GM20000 (cell line): ENCODE measurements at regions not wholly inside any gene's neighbourhood (a gene's known extent, or its start where the extent isn't known, plus 50 kb on each side); places are given as distances from the start of the nearest gene placed in this dataset.
"Not testable (repeated sequence)": the region's sequence is repeated elsewhere in the genome, so short reads cannot be mapped to it uniquely, and the experiment has no call there.

ENCODE experiments used
- DNase-seq: peaks from one replicate; pipeline ENCODE4 v3.0.0; 2012; ENCODE audit warnings: low spot score
- TF ChIP-seq, protein P1 (sequence below): IDR thresholded peaks from 2 replicates; pipeline ENCODE4 v1.5.1; 2012; ENCODE audit warnings: mild to moderate bottlenecking, control low read depth; ENCODE audit errors: extremely low read depth, missing control alignments

DNA sequence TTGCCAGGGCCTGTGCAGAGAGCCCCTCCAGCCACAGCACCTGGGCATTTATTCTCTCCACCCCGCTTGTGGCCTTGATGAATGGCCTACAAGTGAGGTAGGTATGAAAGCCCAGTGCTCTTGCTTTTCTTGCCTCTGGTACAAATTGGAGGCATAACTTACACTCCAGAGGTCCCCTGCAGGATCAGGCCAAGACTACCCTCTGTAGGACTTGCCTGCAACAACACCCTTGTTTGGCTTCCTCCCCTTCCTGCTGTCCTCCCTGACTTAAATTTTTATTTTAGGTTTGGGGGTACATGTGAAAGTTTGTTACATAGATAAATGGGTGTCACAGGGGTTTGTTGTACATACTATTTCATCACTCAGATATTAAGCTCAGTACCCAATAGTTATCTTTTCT, 95.7 kb downstream of the CDC42EP3 start:
- TF ChIP-seq, protein P1, sequence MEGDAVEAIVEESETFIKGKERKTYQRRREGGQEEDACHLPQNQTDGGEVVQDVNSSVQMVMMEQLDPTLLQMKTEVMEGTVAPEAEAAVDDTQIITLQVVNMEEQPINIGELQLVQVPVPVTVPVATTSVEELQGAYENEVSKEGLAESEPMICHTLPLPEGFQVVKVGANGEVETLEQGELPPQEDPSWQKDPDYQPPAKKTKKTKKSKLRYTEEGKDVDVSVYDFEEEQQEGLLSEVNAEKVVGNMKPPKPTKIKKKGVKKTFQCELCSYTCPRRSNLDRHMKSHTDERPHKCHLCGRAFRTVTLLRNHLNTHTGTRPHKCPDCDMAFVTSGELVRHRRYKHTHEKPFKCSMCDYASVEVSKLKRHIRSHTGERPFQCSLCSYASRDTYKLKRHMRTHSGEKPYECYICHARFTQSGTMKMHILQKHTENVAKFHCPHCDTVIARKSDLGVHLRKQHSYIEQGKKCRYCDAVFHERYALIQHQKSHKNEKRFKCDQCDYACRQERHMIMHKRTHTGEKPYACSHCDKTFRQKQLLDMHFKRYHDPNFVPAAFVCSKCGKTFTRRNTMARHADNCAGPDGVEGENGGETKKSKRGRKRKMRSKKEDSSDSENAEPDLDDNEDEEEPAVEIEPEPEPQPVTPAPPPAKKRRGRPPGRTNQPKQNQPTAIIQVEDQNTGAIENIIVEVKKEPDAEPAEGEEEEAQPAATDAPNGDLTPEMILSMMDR: no peak
- DNase-seq: no peak

DNA sequence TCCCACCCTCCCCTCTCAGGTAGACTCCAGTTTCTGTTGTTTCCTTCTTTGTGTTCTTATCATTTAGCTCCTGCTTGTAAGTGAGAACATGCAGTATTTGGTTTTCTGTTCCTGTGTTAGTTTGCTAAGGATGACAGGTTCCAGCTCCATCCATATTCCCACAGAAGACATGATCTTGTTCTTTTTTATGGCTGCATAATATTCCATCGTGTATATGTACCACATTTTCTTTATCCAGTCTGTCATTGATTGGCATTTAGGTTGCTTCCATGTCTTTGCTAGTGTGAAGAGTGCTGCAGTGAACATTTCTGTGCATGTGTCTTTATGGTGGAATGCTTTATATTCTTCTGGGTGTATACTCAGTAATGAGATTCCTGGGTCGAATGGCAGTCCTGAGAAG, 95.2 kb downstream of the CDC42EP3 start:
- not testable (repeated sequence) for DNase-seq

GRCh38 chr2:37576831-37577230, 94.6 kb downstream of the CDC42EP3 start:
- TF ChIP-seq, protein P1: no peak

DNA sequence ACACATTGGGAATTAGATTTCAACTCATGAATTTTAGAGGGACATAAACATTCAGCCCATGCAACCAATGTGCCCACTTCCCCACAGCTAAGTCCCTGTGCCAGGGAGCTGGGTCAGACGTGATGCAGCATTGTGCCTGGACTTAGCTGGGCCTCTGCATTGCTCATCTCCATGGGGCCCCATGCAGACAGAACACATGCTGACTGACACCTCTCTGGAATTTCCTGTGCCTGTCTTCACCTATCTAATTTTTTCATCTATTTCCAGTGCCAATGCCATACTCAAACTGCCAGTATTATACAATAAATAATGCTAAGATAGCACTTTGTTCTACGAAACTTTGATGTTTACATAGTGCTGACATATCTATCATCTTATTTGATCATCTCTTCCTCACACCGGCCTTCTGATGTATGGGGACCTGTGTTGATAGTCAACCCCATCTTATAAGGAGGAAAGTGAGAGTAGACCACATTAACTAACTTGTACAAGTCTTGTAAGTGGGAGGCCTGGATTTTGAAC, 92.2 kb downstream of the CDC42EP3 start:
- TF ChIP-seq, protein P1: no peak
- DNase-seq: no peak

More at GRCh38 chr2:37576831-37577230, 94.6 kb downstream of the CDC42EP3 start:
- DNase-seq: no peak

GRCh38 chr2:37579949-37580348, 91.5 kb downstream of the CDC42EP3 start:
- DNase-seq: not testable (repeated sequence)

GRCh38 chr2:37581433-37581832, 90.0 kb downstream of the CDC42EP3 start:
- no peak for DNase-seq
- TF ChIP-seq, protein P1: no peak

- TF ChIP-seq, protein P1: no peak
- no peak for DNase-seq
Observed at GRCh38 chr2:37582481-37583220, 88.8 kb downstream of the CDC42EP3 start.

GRCh38 chr2:37583402-37583801, 88.0 kb downstream of the CDC42EP3 start:
- no peak for DNase-seq
- TF ChIP-seq, protein P1: no peak
